CD4-positive, alpha-beta memory T cell (primary cell): ENCODE measurements at regions not wholly inside any gene's neighbourhood (a gene's known extent, or its start where the extent isn't known, plus 50 kb on each side); places are given as distances from the start of the nearest gene placed in this dataset.

Experiments
- CTCF ChIA-PET: fragments of 350-600 bp; sonication (Branson Sonifier 250); formaldehyde crosslinking; loops from one replicate; lab custom pipeline; 2021; ENCODE audit warnings: inconsistent platforms; ENCODE audit not compliant: partially characterized antibody; lab: Charles Lee
- POLR2A ChIA-PET: fragments of 350-600 bp; sonication (Branson Sonifier 250); formaldehyde crosslinking; loops from one replicate; lab custom pipeline; 2021; ENCODE audit not compliant: partially characterized antibody; lab: Charles Lee
- DNase-seq, 5 donors: peaks; one replicate each; pipeline versions ENCODE4 v3.0.0 to v3.0.0-alpha.2; 2020 to 2022; ENCODE audit warnings: mixed read lengths in 1 of 5
- H3K27ac ChIP-seq: one replicate; pipeline ENCODE4 v1.7.0; 2013; ENCODE audit warnings: low read depth, low read length
- H3K27me3 ChIP-seq: 2 replicates; pipeline ENCODE4 v1.7.0; 2013; ENCODE audit warnings: mild to moderate bottlenecking, low read length, moderate library complexity; ENCODE audit not compliant: insufficient read depth
- H3K36me3 ChIP-seq: 2 replicates; pipeline ENCODE4 v1.7.0; 2013; ENCODE audit warnings: mild to moderate bottlenecking, low read length, moderate library complexity; ENCODE audit not compliant: insufficient read depth
- H3K4me1 ChIP-seq: 2 replicates; pipeline ENCODE4 v1.7.0; 2013; ENCODE audit warnings: mild to moderate bottlenecking, low read length, moderate library complexity; ENCODE audit not compliant: insufficient read depth
- H3K4me3 ChIP-seq, 2 donors: one replicate each; pipeline ENCODE4 v1.7.0; 2013; ENCODE audit warnings: low read length in 2 of 2, mild to moderate bottlenecking in 1 of 2
- H3K9me3 ChIP-seq, 2 donors: one replicate each; pipeline ENCODE4 v1.7.0; 2013; ENCODE audit warnings: low read length in 2 of 2, control low read depth in 1 of 2; ENCODE audit not compliant: control insufficient read depth in 1 of 2
- H3K27ac Mint-ChIP-seq, 7 donors: one replicate each; pipeline ENCODE4 v1.8.0; 2020 to 2021; ENCODE audit warnings: mixed read lengths in 7 of 7, mild to moderate bottlenecking in 6 of 7, inconsistent platforms in 3 of 7, moderate library complexity in 3 of 7
- H3K27me3 Mint-ChIP-seq, 2 donors: one replicate each; pipeline ENCODE4 v1.8.0; 2020 to 2021; ENCODE audit warnings: mixed read lengths in 2 of 2
- H3K36me3 Mint-ChIP-seq, 2 donors: one replicate each; pipeline ENCODE4 v1.8.0; 2020 to 2021; ENCODE audit warnings: mixed read lengths in 2 of 2, inconsistent platforms in 1 of 2, mild to moderate bottlenecking in 1 of 2
- H3K4me1 Mint-ChIP-seq, 4 donors: one replicate each; pipeline ENCODE4 v1.8.0; 2020 to 2021; ENCODE audit warnings: mixed read lengths in 4 of 4, mild to moderate bottlenecking in 1 of 4
- H3K4me3 Mint-ChIP-seq, 8 donors: one replicate each; pipeline ENCODE4 v1.8.0; 2020 to 2021; ENCODE audit warnings: mixed read lengths in 8 of 8, mild to moderate bottlenecking in 7 of 8, moderate library complexity in 6 of 8, inconsistent platforms in 3 of 8
- H3K9me3 Mint-ChIP-seq, 8 donors: one replicate each; pipeline ENCODE4 v1.8.0; 2020 to 2021; ENCODE audit warnings: mixed read lengths in 8 of 8, mild to moderate bottlenecking in 5 of 8, inconsistent platforms in 3 of 8, moderate library complexity in 1 of 8
- intact Hi-C: fragments of 100-400 bp; cut with micrococcal nuclease; formaldehyde crosslinking; loops from one replicate; pipeline ENCODE4 v1.15.1; 2023

DNA sequence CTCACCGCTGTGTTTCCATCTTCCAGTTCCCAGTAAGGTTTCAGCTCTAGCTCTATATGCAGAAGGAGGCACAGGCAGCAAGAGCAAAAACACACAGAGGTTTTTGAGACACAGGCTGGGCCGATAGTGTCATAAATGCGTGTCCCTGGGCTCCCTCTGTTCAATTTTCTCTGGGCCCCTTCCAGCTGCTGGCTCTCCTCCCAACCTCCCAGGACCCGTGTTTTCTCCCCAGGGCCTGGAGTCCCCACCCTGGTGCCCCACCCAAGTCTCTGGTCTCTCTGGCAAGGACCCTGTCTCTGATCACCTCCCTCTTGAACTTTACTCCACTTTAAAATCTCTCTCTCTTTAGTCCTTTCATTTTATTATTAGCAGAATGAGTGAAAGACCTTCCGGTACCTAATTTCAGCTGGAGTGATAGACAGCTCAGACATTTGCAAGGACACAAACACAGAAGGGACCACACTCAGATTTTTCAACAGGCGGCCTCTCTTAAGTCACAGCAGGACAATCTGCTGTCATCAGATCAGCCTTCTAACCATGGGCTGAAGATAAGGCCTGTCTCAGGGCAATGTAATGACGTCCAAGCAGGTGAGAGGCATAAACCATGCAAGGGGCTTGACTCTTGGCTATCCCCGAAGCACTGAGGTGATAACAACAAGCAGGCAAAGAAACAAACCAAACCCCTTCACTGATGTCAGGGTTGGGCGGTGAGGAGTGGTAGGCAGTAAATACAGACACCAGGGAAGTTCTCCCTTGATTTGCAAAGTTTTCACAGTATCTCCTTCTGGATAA is 190.0 kb upstream of the IRS2 start:
- Mint-ChIP-seq H3K9me3 (peaks cover 0 to 4% (median 0%) of the 10 kb centered on the region in 8 donors), H3K27ac (no peak overlapping the region), H3K36me3 (no peaks in the 10 kb centered on the region), H3K4me3 (no peak overlapping the region), H3K4me1 (no peaks in the 10 kb centered on the region), H3K27me3 (peaks cover 4 to 8% of the 10 kb centered on the region in 2 donors)
- intact Hi-C loops, result no loop called here
- ChIA-PET CTCF (no interaction called here), POLR2A (no interaction called here)
- H3K4me1 ChIP-seq, result no peaks in the 10 kb centered on the region
- H3K36me3 ChIP-seq, result no peaks in the 10 kb centered on the region
- no peaks in the 10 kb centered on the region for H3K9me3 ChIP-seq
- no peak overlapping the region for H3K27ac ChIP-seq
- DNase-seq, result no peak
- H3K27me3 ChIP-seq, result no peaks in the 10 kb centered on the region
- no peak overlapping the region for H3K4me3 ChIP-seq

DNA sequence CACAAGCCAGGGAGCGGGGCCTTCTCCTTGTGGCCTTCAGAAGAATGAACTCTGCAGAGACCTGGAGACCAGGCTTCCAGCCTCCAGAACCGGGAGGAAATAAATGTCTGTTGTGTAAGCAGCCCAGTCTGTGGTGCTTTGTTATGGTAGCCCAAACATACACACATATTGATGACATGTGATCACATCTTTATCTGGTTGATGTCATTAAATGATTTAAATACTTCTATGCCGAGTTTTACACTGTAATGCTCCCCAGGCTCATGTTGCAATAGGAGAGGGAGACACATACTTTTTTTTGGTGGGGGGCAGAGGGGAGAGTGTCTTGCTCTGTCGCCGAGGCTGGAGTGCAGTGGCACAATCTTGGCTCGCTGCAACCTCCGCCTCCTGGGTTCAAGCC is 188.0 kb upstream of the IRS2 start:
- Mint-ChIP-seq H3K36me3 (no peaks in the 10 kb centered on the region), H3K9me3 (peaks cover 3 to 13% (median 8%) of the 10 kb centered on the region in 8 donors), H3K27ac (no peak overlapping the region), H3K27me3 (peaks cover 4 to 8% of the 10 kb centered on the region in 2 donors), H3K4me3 (no peak overlapping the region), H3K4me1 (no peaks in the 10 kb centered on the region)
- no peak overlapping the region for H3K27ac ChIP-seq
- no peak for DNase-seq
- intact Hi-C loops, result no loop called here
- POLR2A ChIA-PET, result no interaction called here
- CTCF ChIA-PET, result no interaction called here
- H3K9me3 ChIP-seq, result no peaks in the 10 kb centered on the region
- no peaks in the 10 kb centered on the region for H3K27me3 ChIP-seq
- H3K4me3 ChIP-seq, result no peak overlapping the region
- no peaks in the 10 kb centered on the region for H3K4me1 ChIP-seq
- no peaks in the 10 kb centered on the region for H3K36me3 ChIP-seq

DNA sequence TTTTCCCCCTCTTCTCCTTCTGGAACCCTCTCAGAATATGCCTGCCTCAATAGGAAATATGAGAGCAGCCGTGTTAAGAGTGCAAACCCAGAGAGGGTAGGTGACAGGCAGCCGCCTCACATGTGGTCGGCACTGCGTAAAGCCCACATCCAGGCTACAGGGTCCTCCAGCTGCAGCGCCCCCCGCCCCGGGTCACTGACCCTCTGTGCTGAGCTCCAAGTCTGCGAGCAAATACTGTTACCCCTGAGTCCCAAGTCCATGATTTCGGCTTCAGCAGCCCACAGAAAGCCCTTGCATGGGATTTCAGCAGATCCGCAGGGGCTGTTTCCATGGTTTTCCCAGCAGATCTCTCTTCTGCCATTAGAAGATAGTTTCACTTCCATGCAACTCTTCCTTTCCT is 186.9 kb upstream of the IRS2 start:
- H3K4me1 ChIP-seq, result no peaks in the 10 kb centered on the region
- Mint-ChIP-seq H3K27me3 (peaks cover 4 to 5% of the 10 kb centered on the region in 2 donors), H3K4me3 (no peak overlapping the region), H3K9me3 (peaks cover 3 to 18% (median 10%) of the 10 kb centered on the region in 8 donors), H3K4me1 (no peaks in the 10 kb centered on the region), H3K27ac (no peak overlapping the region), H3K36me3 (no peaks in the 10 kb centered on the region)
- H3K36me3 ChIP-seq, result no peaks in the 10 kb centered on the region
- intact Hi-C loops, result no loop called here
- ChIA-PET CTCF (no interaction called here), POLR2A (no interaction called here)
- no peak overlapping the region for H3K27ac ChIP-seq
- H3K9me3 ChIP-seq, result no peaks in the 10 kb centered on the region
- DNase-seq, result no peak
- no peaks in the 10 kb centered on the region for H3K27me3 ChIP-seq
- no peak overlapping the region for H3K4me3 ChIP-seq

DNA sequence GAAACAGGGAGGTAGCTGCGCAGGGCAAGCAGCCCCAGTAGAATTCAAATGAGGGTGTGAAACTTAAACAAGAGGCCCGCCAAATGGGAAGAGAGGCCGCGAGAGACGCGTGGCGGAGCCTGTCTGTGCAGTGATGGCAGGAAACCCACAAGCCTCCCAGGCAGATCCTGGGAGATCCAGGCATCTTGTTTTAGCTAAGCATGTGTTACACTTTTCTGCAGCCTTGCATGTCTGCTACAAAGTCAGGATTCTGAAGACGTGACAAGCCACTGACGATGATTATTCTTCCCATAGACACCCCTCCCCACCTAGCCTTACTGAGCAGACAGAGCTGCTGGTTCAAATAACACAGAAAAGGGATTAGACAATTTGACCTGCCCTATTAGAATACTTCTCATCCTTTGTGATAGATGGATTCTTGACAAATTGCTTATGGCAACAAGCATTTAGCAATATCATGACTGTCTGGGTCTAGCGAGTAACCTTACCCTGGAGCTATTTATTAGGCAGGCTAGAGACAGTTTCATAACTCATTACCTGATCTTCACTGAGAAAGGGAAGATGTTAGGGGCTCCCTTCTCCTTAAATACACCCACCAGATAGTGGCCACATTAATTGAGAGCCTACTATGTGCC is 185.2 kb upstream of the IRS2 start:
- ChIA-PET POLR2A (no interaction called here), CTCF (no interaction called here)
- Histone ChIP-seq H3K4me1 (no peaks in the 10 kb centered on the region), H3K27me3 (no peaks in the 10 kb centered on the region), H3K9me3 (no peaks in the 10 kb centered on the region), H3K27ac (no peak overlapping the region), H3K36me3 (no peaks in the 10 kb centered on the region), H3K4me3 (no peak overlapping the region)
- Mint-ChIP-seq H3K9me3 (peaks cover 3 to 19% (median 10%) of the 10 kb centered on the region in 8 donors), H3K27ac (no peak overlapping the region), H3K4me1 (peaks cover 0 to 2% (median 0%) of the 10 kb centered on the region in 4 donors), H3K27me3 (peaks cover 2 to 5% of the 10 kb centered on the region in 2 donors), H3K4me3 (no peak overlapping the region), H3K36me3 (no peaks in the 10 kb centered on the region)
- DNase-seq, result no peak
- intact Hi-C loops, result no loop called here

DNA sequence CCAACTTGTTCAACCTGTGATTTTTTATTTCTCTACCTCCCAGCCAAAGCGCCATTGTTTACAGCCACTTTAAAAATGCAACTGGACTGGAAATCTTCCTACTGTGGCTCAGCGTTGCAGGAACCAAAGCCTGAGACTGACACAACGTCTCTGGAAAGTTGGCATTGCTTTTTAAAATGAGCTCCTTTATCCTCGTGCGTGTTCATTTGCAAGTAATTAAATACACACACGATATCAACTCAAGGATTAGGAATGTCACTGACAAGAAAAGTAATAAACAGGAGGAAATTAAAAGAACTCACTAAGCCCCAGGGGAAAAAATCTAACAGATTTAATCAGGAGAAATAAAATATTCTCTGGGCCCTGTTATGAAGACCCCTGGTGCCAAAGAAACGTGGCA is 184.6 kb upstream of the IRS2 start:
- no peak overlapping the region for H3K4me3 ChIP-seq
- Mint-ChIP-seq H3K4me3 (no peak overlapping the region), H3K4me1 (peaks cover 0 to 2% (median 0%) of the 10 kb centered on the region in 4 donors), H3K27ac (no peak overlapping the region), H3K9me3 (peaks cover 3 to 19% (median 10%) of the 10 kb centered on the region in 8 donors), H3K36me3 (no peaks in the 10 kb centered on the region), H3K27me3 (peaks cover 2 to 5% of the 10 kb centered on the region in 2 donors)
- CTCF ChIA-PET, result no interaction called here
- intact Hi-C loops, result no loop called here
- no peaks in the 10 kb centered on the region for H3K9me3 ChIP-seq
- H3K27ac ChIP-seq, result no peak overlapping the region
- no peaks in the 10 kb centered on the region for H3K4me1 ChIP-seq
- H3K36me3 ChIP-seq, result no peaks in the 10 kb centered on the region
- DNase-seq, result no peak
- H3K27me3 ChIP-seq, result no peaks in the 10 kb centered on the region
- POLR2A ChIA-PET, result no interaction called here

DNA sequence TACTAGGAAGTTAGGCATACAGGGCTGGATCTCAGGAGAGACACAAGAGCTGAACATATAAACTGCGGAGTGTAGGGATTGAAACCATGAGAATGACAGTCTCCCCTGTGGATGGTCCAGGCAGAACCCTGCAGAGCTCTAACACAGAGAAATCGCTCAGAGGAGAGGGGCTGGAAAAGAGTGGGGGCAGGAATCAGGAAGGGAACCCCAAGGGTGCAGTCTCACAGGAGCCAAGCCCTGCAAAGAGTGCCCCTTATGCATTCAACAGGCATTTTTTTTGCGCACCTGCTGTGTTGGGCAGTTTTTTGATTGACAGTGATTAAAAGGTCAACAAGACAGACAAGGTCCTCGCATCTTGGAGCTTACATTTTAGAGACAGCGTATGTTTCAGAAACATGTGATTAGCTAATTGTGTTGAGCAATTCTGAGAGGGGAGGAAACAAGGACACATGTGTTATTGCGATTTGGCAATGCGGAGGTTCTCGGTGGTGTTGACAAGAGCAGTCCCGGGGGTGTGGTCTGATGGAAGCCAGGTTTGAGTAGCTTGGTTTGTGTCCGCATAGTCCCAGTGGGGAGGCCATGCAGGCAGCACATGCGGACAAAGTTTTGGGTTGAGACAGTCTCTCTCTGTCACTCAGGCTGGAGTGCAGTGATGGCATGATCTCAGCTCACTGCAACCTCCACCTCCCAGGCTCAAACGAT is 182.6 kb upstream of the IRS2 start:
- ChIA-PET POLR2A (no interaction called here), CTCF (no interaction called here)
- no peak for DNase-seq
- Mint-ChIP-seq H3K9me3 (peaks cover 3 to 19% (median 10%) of the 10 kb centered on the region in 8 donors), H3K4me1 (peaks cover 0 to 9% (median 1%) of the 10 kb centered on the region in 4 donors), H3K27me3 (peaks cover under 1% of the 10 kb centered on the region in 2 donors), H3K4me3 (no peak overlapping the region), H3K36me3 (no peaks in the 10 kb centered on the region), H3K27ac (no peak overlapping the region)
- no peak overlapping the region for H3K27ac ChIP-seq
- no peak overlapping the region for H3K4me3 ChIP-seq
- H3K9me3 ChIP-seq, result no peaks in the 10 kb centered on the region
- intact Hi-C loops, result no loop called here
- H3K36me3 ChIP-seq, result no peaks in the 10 kb centered on the region
- no peaks in the 10 kb centered on the region for H3K4me1 ChIP-seq
- no peaks in the 10 kb centered on the region for H3K27me3 ChIP-seq

DNA sequence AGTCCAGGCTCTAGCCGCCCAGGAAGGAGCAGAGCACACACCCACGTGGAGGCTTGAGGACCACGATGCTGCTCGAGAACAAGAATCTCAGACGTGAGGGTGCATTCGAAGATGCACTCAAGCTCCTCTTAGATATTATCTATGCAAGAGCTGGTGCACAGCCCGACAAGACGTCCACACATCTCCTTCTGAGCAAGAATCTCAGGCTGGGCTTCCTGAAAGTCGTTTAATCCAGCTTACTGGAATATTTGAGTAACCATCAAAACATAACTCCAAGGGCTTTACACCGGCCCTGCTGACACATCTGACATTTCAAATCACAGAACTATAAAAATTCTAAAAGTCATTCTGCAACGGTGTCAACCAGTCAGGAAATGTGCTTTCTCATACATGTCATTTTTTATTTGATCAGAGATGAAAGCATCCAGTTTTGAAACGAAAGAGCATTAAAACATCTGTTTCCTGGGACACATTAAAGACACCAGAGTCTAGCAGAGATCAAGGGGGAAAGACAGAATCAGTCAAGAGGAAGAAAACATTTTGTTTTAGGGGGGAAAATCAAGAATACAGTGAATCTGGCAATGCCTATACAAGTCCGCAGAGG is 177.7 kb upstream of the IRS2 start:
- Mint-ChIP-seq H3K4me3 (no peak overlapping the region), H3K4me1 (peaks cover 0 to 10% (median 1%) of the 10 kb centered on the region in 4 donors), H3K27ac (peak overlapping the region in 1 of 7 donors; percentile 42), H3K36me3 (no peaks in the 10 kb centered on the region), H3K9me3 (peaks cover 0 to 11% (median 2%) of the 10 kb centered on the region in 8 donors), H3K27me3 (peaks cover 4 to 5% of the 10 kb centered on the region in 2 donors)
- ChIA-PET POLR2A (no interaction called here), CTCF (no interaction called here)
- no peaks in the 10 kb centered on the region for H3K4me1 ChIP-seq
- intact Hi-C loops, result no loop called here
- H3K27ac ChIP-seq, result no peak overlapping the region
- no peaks in the 10 kb centered on the region for H3K36me3 ChIP-seq
- H3K4me3 ChIP-seq, result no peak overlapping the region
- H3K9me3 ChIP-seq, result no peaks in the 10 kb centered on the region
- H3K27me3 ChIP-seq, result no peaks in the 10 kb centered on the region
- no peak for DNase-seq
